CMK (cell line): ENCODE measurements at regions not wholly inside any gene's neighbourhood (a gene's known extent, or its start where the extent isn't known, plus 50 kb on each side); places are given as distances from the start of the nearest gene placed in this dataset.

Experiments
- DNase-seq: peaks from one replicate; pipeline ENCODE4 v3.0.0-alpha.2; 2010; ENCODE audit warnings: low read depth

GRCh38 chr12:58980768-58981167 is 60.5 kb upstream of the LRIG3 start:
- no peak for DNase-seq

- DNase-seq, result no peak
Observed at GRCh38 chr12:58978717-58979116, 58.4 kb upstream of the LRIG3 start.

- no peak for DNase-seq
Observed at GRCh38 chr12:58977476-58977875, 57.2 kb upstream of the LRIG3 start.

GRCh38 chr12:58976146-58976545 is 55.8 kb upstream of the LRIG3 start:
- no peak for DNase-seq
